MG63 (cell line): ENCODE measurements at regions not wholly inside any gene's neighbourhood (a gene's known extent, or its start where the extent isn't known, plus 50 kb on each side); places are given as distances from the start of the nearest gene placed in this dataset.
A peak's percentile ranks its signal among the peaks of the same experiment; 100 is the strongest.

Experiments
- DNase-seq: peaks from one replicate; pipeline ENCODE4 v3.0.0-alpha.2; 2020
- H3K27me3 ChIP-seq: fragments of 250-450 bp; sonication (Bioruptor Pico); 2 replicates; pipeline ENCODE4 v1.5.1; 2020; ENCODE audit warnings: mild to moderate bottlenecking, moderate library complexity
- H3K36me3 ChIP-seq: fragments of 250-450 bp; sonication (Bioruptor Pico); 2 replicates; pipeline ENCODE4 v1.5.1; 2020; ENCODE audit warnings: mild to moderate bottlenecking, moderate library complexity
- H3K4me3 ChIP-seq: fragments of 250-450 bp; sonication (Bioruptor Pico); 2 replicates; pipeline ENCODE4 v1.5.1; 2020; ENCODE audit warnings: mild to moderate bottlenecking, moderate library complexity
- H3K9me3 ChIP-seq: fragments of 250-450 bp; sonication (Bioruptor Pico); 2 replicates; pipeline ENCODE4 v1.5.1; 2020; ENCODE audit warnings: mild to moderate bottlenecking, moderate library complexity

- Histone ChIP-seq H3K9me3 (no peaks in the 10 kb centered on the region), H3K4me3 (no peak overlapping the region), H3K36me3 (no peaks in the 10 kb centered on the region), H3K27me3 (peaks cover 4% of the 10 kb centered on the region)
- DNase-seq = peak; percentile 28
Observed at GRCh38 chr4:189046642-189047041, 894.0 kb upstream of the FRG1 start.

GRCh38 chr4:189048119-189048518 lies 892.6 kb upstream of the FRG1 start:
- no peaks in the 10 kb centered on the region for H3K9me3 ChIP-seq
- H3K4me3 ChIP-seq = no peak overlapping the region
- peaks cover 9% of the 10 kb centered on the region for H3K27me3 ChIP-seq
- no peak for DNase-seq
- H3K36me3 ChIP-seq = no peaks in the 10 kb centered on the region

- peaks cover 22% of the 10 kb centered on the region for H3K27me3 ChIP-seq
- H3K4me3 ChIP-seq = no peak overlapping the region
- DNase-seq = no peak
- no peaks in the 10 kb centered on the region for H3K9me3 ChIP-seq
- no peaks in the 10 kb centered on the region for H3K36me3 ChIP-seq
Observed at GRCh38 chr4:189049682-189050081, 891.0 kb upstream of the FRG1 start.

GRCh38 chr4:189050643-189051042 lies 890.0 kb upstream of the FRG1 start:
- no peaks in the 10 kb centered on the region for H3K9me3 ChIP-seq
- no peaks in the 10 kb centered on the region for H3K36me3 ChIP-seq
- DNase-seq = no peak
- peaks cover 22% of the 10 kb centered on the region for H3K27me3 ChIP-seq
- H3K4me3 ChIP-seq = no peak overlapping the region

- H3K36me3 ChIP-seq = no peaks in the 10 kb centered on the region
- H3K9me3 ChIP-seq = no peaks in the 10 kb centered on the region
- peaks cover 18% of the 10 kb centered on the region for H3K27me3 ChIP-seq
- no peak overlapping the region for H3K4me3 ChIP-seq
- DNase-seq = no peak
Observed at GRCh38 chr4:189053621-189054020, 887.1 kb upstream of the FRG1 start.

- no peak overlapping the region for H3K4me3 ChIP-seq
- H3K27me3 ChIP-seq = no peaks in the 10 kb centered on the region
- H3K9me3 ChIP-seq = no peaks in the 10 kb centered on the region; the same call in 1 of the 2 replicates
- no peaks in the 10 kb centered on the region for H3K36me3 ChIP-seq
- DNase-seq = no peak
Observed at GRCh38 chr4:189060104-189060503, 880.6 kb upstream of the FRG1 start.

- Histone ChIP-seq H3K36me3 (no peaks in the 10 kb centered on the region), H3K4me3 (no peak overlapping the region), H3K27me3 (no peaks in the 10 kb centered on the region), H3K9me3 (no peaks in the 10 kb centered on the region; the same call in 1 of the 2 replicates)
- no peak for DNase-seq
Observed at GRCh38 chr4:189062047-189062820, 878.4 kb upstream of the FRG1 start.

GRCh38 chr4:189069772-189070171 lies 870.9 kb upstream of the FRG1 start:
- no peak overlapping the region for H3K4me3 ChIP-seq
- no peaks in the 10 kb centered on the region for H3K36me3 ChIP-seq
- no peaks in the 10 kb centered on the region for H3K27me3 ChIP-seq
- DNase-seq = no peak
- no peaks in the 10 kb centered on the region for H3K9me3 ChIP-seq

- H3K27me3 ChIP-seq = no peaks in the 10 kb centered on the region
- no peak for DNase-seq
- no peaks in the 10 kb centered on the region for H3K9me3 ChIP-seq
- no peaks in the 10 kb centered on the region for H3K36me3 ChIP-seq
- no peak overlapping the region for H3K4me3 ChIP-seq
Observed at GRCh38 chr4:189071241-189071640, 869.4 kb upstream of the FRG1 start.

GRCh38 chr4:189073739-189074138 lies 866.9 kb upstream of the FRG1 start:
- H3K9me3 ChIP-seq = no peaks in the 10 kb centered on the region
- no peak overlapping the region for H3K4me3 ChIP-seq
- no peaks in the 10 kb centered on the region for H3K27me3 ChIP-seq
- H3K36me3 ChIP-seq = no peaks in the 10 kb centered on the region
- DNase-seq = no peak

- H3K4me3 ChIP-seq = no peak overlapping the region
- no peaks in the 10 kb centered on the region for H3K36me3 ChIP-seq
- H3K9me3 ChIP-seq = no peaks in the 10 kb centered on the region
- no peak for DNase-seq
- no peaks in the 10 kb centered on the region for H3K27me3 ChIP-seq
Observed at GRCh38 chr4:189081826-189082225, 858.8 kb upstream of the FRG1 start.

- Histone ChIP-seq H3K4me3 (no peak overlapping the region), H3K9me3 (no peaks in the 10 kb centered on the region), H3K27me3 (no peaks in the 10 kb centered on the region), H3K36me3 (no peaks in the 10 kb centered on the region)
- no peak for DNase-seq
Observed at GRCh38 chr4:189083769-189084168, 856.9 kb upstream of the FRG1 start.

GRCh38 chr4:189084671-189085070 lies 856.0 kb upstream of the FRG1 start:
- no peak for DNase-seq
- H3K27me3 ChIP-seq = no peaks in the 10 kb centered on the region
- no peaks in the 10 kb centered on the region for H3K9me3 ChIP-seq
- no peaks in the 10 kb centered on the region for H3K36me3 ChIP-seq
- no peak overlapping the region for H3K4me3 ChIP-seq

GRCh38 chr4:189087971-189088370 lies 852.7 kb upstream of the FRG1 start:
- Histone ChIP-seq H3K9me3 (no peaks in the 10 kb centered on the region), H3K36me3 (no peaks in the 10 kb centered on the region), H3K27me3 (no peaks in the 10 kb centered on the region), H3K4me3 (no peak overlapping the region)
- no peak for DNase-seq

- Histone ChIP-seq H3K36me3 (no peaks in the 10 kb centered on the region), H3K4me3 (no peak overlapping the region), H3K9me3 (no peaks in the 10 kb centered on the region), H3K27me3 (no peaks in the 10 kb centered on the region)
- DNase-seq = no peak
Observed at GRCh38 chr4:189088780-189089179, 851.9 kb upstream of the FRG1 start.

GRCh38 chr4:189090174-189090814 lies 850.4 kb upstream of the FRG1 start:
- Histone ChIP-seq H3K9me3 (no peaks in the 10 kb centered on the region), H3K4me3 (no peak overlapping the region), H3K27me3 (no peaks in the 10 kb centered on the region), H3K36me3 (no peaks in the 10 kb centered on the region)
- peak; percentile 17 for DNase-seq

- H3K9me3 ChIP-seq = no peaks in the 10 kb centered on the region
- no peak for DNase-seq
- H3K36me3 ChIP-seq = no peaks in the 10 kb centered on the region
- H3K27me3 ChIP-seq = no peaks in the 10 kb centered on the region
- H3K4me3 ChIP-seq = no peak overlapping the region
Observed at GRCh38 chr4:189092581-189092980, 848.1 kb upstream of the FRG1 start.

GRCh38 chr4:189096108-189096507 lies 844.6 kb upstream of the FRG1 start:
- H3K9me3 ChIP-seq = no peaks in the 10 kb centered on the region
- no peaks in the 10 kb centered on the region for H3K36me3 ChIP-seq
- no peaks in the 10 kb centered on the region for H3K27me3 ChIP-seq
- no peak for DNase-seq
- no peak overlapping the region for H3K4me3 ChIP-seq
